GM12878 (cell line): ENCODE measurements at regions not wholly inside any gene's neighbourhood (a gene's known extent, or its start where the extent isn't known, plus 50 kb on each side); places are given as distances from the start of the nearest gene placed in this dataset.
"Not testable (repeated sequence)": the region's sequence is repeated elsewhere in the genome, so short reads cannot be mapped to it uniquely, and the experiment has no call there.

ENCODE experiments used
- BRCA1 ChIP-seq: IDR thresholded peaks from 2 replicates; pipeline ENCODE4 v1.6.1; 2011; ENCODE audit warnings: low read depth, low read length, improper control_type of control experiment
- CHD1 ChIP-seq: IDR thresholded peaks from 2 replicates; pipeline ENCODE4 v1.6.1; 2012; ENCODE audit warnings: low read depth, low read length, improper control_type of control experiment
- CREM ChIP-seq: IDR thresholded peaks from 2 replicates; pipeline ENCODE4 v1.6.1; 2014; ENCODE audit warnings: antibody characterized with exemption, low read depth
- CTCF ChIP-seq, 3 experiments: IDR thresholded peaks in 2 of 3; conservative IDR thresholded peaks in 1 of 3; 2 replicates each; pipeline ENCODE4 v1.5.1; 2011; ENCODE audit warnings: low read depth in 3 of 3, low read length in 3 of 3, mild to moderate bottlenecking in 3 of 3, control low read depth in 2 of 3, moderate library complexity in 2 of 3, inconsistent platforms in 1 of 3, mixed read lengths in 1 of 3; ENCODE audit not compliant: control insufficient read depth in 2 of 3, insufficient read depth in 1 of 3; ENCODE audit errors: extremely low read depth in 1 of 3
- ELK1 ChIP-seq: IDR thresholded peaks from 2 replicates; pipeline ENCODE4 v1.6.1; 2012; ENCODE audit warnings: low read depth, low read length, improper control_type of control experiment
- KLF5 ChIP-seq: fragments of 450-650 bp; IDR thresholded peaks from 2 replicates; pipeline ENCODE4 v1.6.1; 2014; ENCODE audit warnings: mild to moderate bottlenecking; ENCODE audit not compliant: partially characterized antibody
- MAX ChIP-seq: IDR thresholded peaks from 2 replicates; pipeline ENCODE4 v1.6.1; 2012; ENCODE audit warnings: low read depth, low read length, improper control_type of control experiment
- POLR2A ChIP-seq: IDR thresholded peaks from 2 replicates; pipeline ENCODE4 v1.6.1; 2011; ENCODE audit warnings: low read depth, mild to moderate bottlenecking, low read length
- POLR2AphosphoS5 ChIP-seq: IDR thresholded peaks from 2 replicates; pipeline ENCODE4 v1.6.1; 2011; ENCODE audit warnings: mild to moderate bottlenecking, low read length, inconsistent platforms
- RAD21 ChIP-seq: IDR thresholded peaks from 2 replicates; pipeline ENCODE4 v1.6.1; 2011; ENCODE audit warnings: mild to moderate bottlenecking, low read depth, low read length, moderate library complexity; ENCODE audit not compliant: insufficient read depth
- RELA ChIP-seq: fragments of 450-650 bp; IDR thresholded peaks from 2 replicates; pipeline ENCODE4 v1.8.0; 2014; ENCODE audit warnings: borderline replicate concordance; ENCODE audit not compliant: partially characterized antibody
- SIN3A ChIP-seq: IDR thresholded peaks from 2 replicates; pipeline ENCODE4 v1.6.1; 2012; ENCODE audit warnings: low read depth, low read length, improper control_type of control experiment
- TAF1 ChIP-seq: IDR thresholded peaks from 2 replicates; pipeline ENCODE4 v1.6.1; 2011; ENCODE audit warnings: mild to moderate bottlenecking, low read depth, low read length, borderline replicate concordance

GRCh38 chr2:91501481-91502080 is 2810.1 kb downstream of the RPIA start:
- TF ChIP-seq CREM; RELA; POLR2AphosphoS5; ELK1; BRCA1; RAD21; MAX; CTCF (IDR thresholded peaks at IDR 0.05 in 2 of 3, conservative IDR thresholded peaks at IDR 0.05 in 1 of 3; ENCODE audit: control insufficient read depth in 2 of 3, extremely low read depth in 1 of 3, insufficient read depth in 1 of 3, low read depth in 3 of 3, low read length in 3 of 3); KLF5; CHD1; TAF1; POLR2A; SIN3A: not testable (repeated sequence)
